Keratinocyte (primary cell): ENCODE measurements at regions not wholly inside any gene's neighbourhood (a gene's known extent, or its start where the extent isn't known, plus 50 kb on each side); places are given as distances from the start of the nearest gene placed in this dataset.

Experiments used
- DNase-seq: peaks from one replicate; pipeline ENCODE4 v3.0.0-alpha.2; 2011; ENCODE audit warnings: low read depth, missing footprints, low spot score
- FAIRE-seq: peaks from 2 replicates; lab custom pipeline; 2011; peaks lifted over from hg19 to GRCh38; lab: Jason Lieb, UNC
- H2AFZ ChIP-seq: 2 replicates; pipeline ENCODE4 v1.6.0; 2012; ENCODE audit warnings: low read length, control low read depth, inconsistent platforms; ENCODE audit not compliant: control insufficient read depth
- H3K27ac ChIP-seq: 2 replicates; pipeline ENCODE4 v1.5.1; 2011; ENCODE audit warnings: low read length; ENCODE audit not compliant: control insufficient read depth, insufficient read depth
- H3K27me3 ChIP-seq: 3 replicates; pipeline ENCODE4 v1.6.0; 2011; ENCODE audit warnings: low read length; ENCODE audit not compliant: control insufficient read depth, insufficient read depth; ENCODE audit errors: extremely low read depth
- H3K36me3 ChIP-seq, 2 experiments: 2 replicates in 1 of 2; 3 replicates in 1 of 2; pipeline ENCODE4 v1.5.1; 2011; ENCODE audit warnings: low read length in 2 of 2, mild to moderate bottlenecking in 1 of 2; ENCODE audit not compliant: control insufficient read depth in 2 of 2, insufficient read depth in 2 of 2; ENCODE audit errors: extremely low read depth in 1 of 2
- H3K4me1 ChIP-seq: 3 replicates; pipeline ENCODE4 v1.5.1; 2011; ENCODE audit warnings: low read length; ENCODE audit not compliant: control insufficient read depth, insufficient read depth; ENCODE audit errors: extremely low read depth
- H3K4me2 ChIP-seq: 3 replicates; pipeline ENCODE4 v1.6.0; 2011; ENCODE audit warnings: low read depth, low read length; ENCODE audit not compliant: control insufficient read depth, insufficient read depth; ENCODE audit errors: extremely low read depth
- H3K4me3 ChIP-seq, 3 experiments: fragments of 200-600 bp in 1 of 3; sonication (generic) in 1 of 3; 2 replicates in 2 of 3; 3 replicates in 1 of 3; pipeline ENCODE4 v1.5.1; 2011 to 2016; ENCODE audit warnings: low read length in 3 of 3, mild to moderate bottlenecking in 3 of 3, control low read depth in 2 of 3, inconsistent platforms in 1 of 3, low read depth in 1 of 3, mixed read lengths in 1 of 3, mixed run types in 1 of 3, moderate library complexity in 1 of 3; ENCODE audit not compliant: control insufficient read depth in 2 of 3, insufficient read depth in 2 of 3; ENCODE audit errors: extremely low read depth in 1 of 3
- H3K79me2 ChIP-seq: 2 replicates; pipeline ENCODE4 v1.6.0; 2012; ENCODE audit warnings: low read length; ENCODE audit not compliant: control insufficient read depth, insufficient read depth
- H3K9ac ChIP-seq: 3 replicates; pipeline ENCODE4 v1.6.0; 2011; ENCODE audit warnings: low read length; ENCODE audit not compliant: control insufficient read depth, insufficient read depth; ENCODE audit errors: extremely low read depth
- H3K9me1 ChIP-seq: 3 replicates; pipeline ENCODE4 v1.6.0; 2011; ENCODE audit warnings: low read length; ENCODE audit not compliant: control insufficient read depth, insufficient read depth; ENCODE audit errors: extremely low read depth
- H3K9me3 ChIP-seq: 2 replicates; pipeline ENCODE4 v1.5.1; 2012; ENCODE audit warnings: low read depth, low read length; ENCODE audit not compliant: control insufficient read depth
- H4K20me1 ChIP-seq: 3 replicates; pipeline ENCODE4 v1.6.0; 2011; ENCODE audit warnings: low read length; ENCODE audit not compliant: control insufficient read depth, insufficient read depth; ENCODE audit errors: extremely low read depth
- CTCF ChIP-seq, 3 experiments: IDR thresholded peaks in 1 of 3; conservative IDR thresholded peaks in 1 of 3; optimal IDR thresholded peaks in 1 of 3; 2 replicates in 2 of 3; 3 replicates in 1 of 3; pipeline versions ENCODE3 to v1.5.1; 2011; ENCODE audit warnings: low read length in 3 of 3, mild to moderate bottlenecking in 3 of 3, moderate library complexity in 2 of 3, control low read depth in 1 of 3, inconsistent platforms in 1 of 3; ENCODE audit not compliant: insufficient read depth in 2 of 3; ENCODE audit errors: extremely low read depth in 1 of 3
- EZH2 ChIP-seq: IDR thresholded peaks from one replicate; pipeline ENCODE4 v1.6.1; 2012; ENCODE audit warnings: inconsistent platforms, mild to moderate bottlenecking, low read length, moderate library complexity
- dilution Hi-C: fragments of 300-500 bp; cut with MboI; formaldehyde crosslinking; loops from one replicate; pipeline ENCODE4 v1.7.0; 2020; ENCODE audit warnings: low sequenced_read_pairs; ENCODE audit not compliant: extremely low pct_ligation_motif_present

- H3K9me1 ChIP-seq, result no peaks in the 10 kb centered on the region
- FAIRE-seq, result no peak
- no peak overlapping the region for H3K9ac ChIP-seq
Measured at GRCh38 chr14:103199124-103199523, 75.9 kb downstream of the TNFAIP2 start.

GRCh38 chr14:103201801-103202200 is 78.5 kb downstream of the TNFAIP2 start:
- TF ChIP-seq CTCF (optimal IDR thresholded peaks at IDR 0.05 in 1 of 3, IDR thresholded peaks at IDR 0.05 in 1 of 3, conservative IDR thresholded peaks at IDR 0.05 in 1 of 3; ENCODE audit: extremely low read depth in 1 of 3, insufficient read depth in 2 of 3, low read length in 3 of 3) (no peak), EZH2 (no peak)
- Histone ChIP-seq H3K4me2 (no peak overlapping the region), H3K9ac (no peak overlapping the region), H3K27me3 (peaks cover 6% of the 10 kb centered on the region), H3K79me2 (no peaks in the 10 kb centered on the region), H4K20me1 (no peaks in the 10 kb centered on the region), H3K9me3 (peaks cover 12% of the 10 kb centered on the region), H3K27ac (no peak overlapping the region), H2AFZ (no peak overlapping the region), H3K9me1 (no peaks in the 10 kb centered on the region), H3K36me3 (no peaks in the 10 kb centered on the region), H3K4me1 (no peaks in the 10 kb centered on the region), H3K4me3 (no peak overlapping the region)
- DNase-seq (no peak), FAIRE-seq (no peak)
- dilution Hi-C loops, result no loop called here

More at GRCh38 chr14:103199124-103199523, 75.9 kb downstream of the TNFAIP2 start:
- Histone ChIP-seq H3K36me3 (no peaks in the 10 kb centered on the region), H3K4me1 (no peaks in the 10 kb centered on the region), H3K79me2 (no peaks in the 10 kb centered on the region), H3K27me3 (peaks cover 4% of the 10 kb centered on the region), H3K9me3 (peaks cover 3% of the 10 kb centered on the region), H2AFZ (no peak overlapping the region), H4K20me1 (no peaks in the 10 kb centered on the region), H3K27ac (no peak overlapping the region), H3K4me2 (no peak overlapping the region), H3K4me3 (no peak overlapping the region)
- DNase-seq, result no peak
- TF ChIP-seq CTCF (optimal IDR thresholded peaks at IDR 0.05 in 1 of 3, IDR thresholded peaks at IDR 0.05 in 1 of 3, conservative IDR thresholded peaks at IDR 0.05 in 1 of 3; ENCODE audit: extremely low read depth in 1 of 3, insufficient read depth in 2 of 3, low read length in 3 of 3), result no peak
- no peak for TF ChIP-seq EZH2
- dilution Hi-C loops, result no loop called here
